GM21529 (cell line): ENCODE measurements at regions not wholly inside any gene's neighbourhood (a gene's known extent, or its start where the extent isn't known, plus 50 kb on each side); places are given as distances from the start of the nearest gene placed in this dataset.

ENCODE experiments used
- ATAC-seq: cut with Tn5 transposase; IDR thresholded peaks from one replicate; pipeline ENCODE4 v1.9.1; 2021; ENCODE audit not compliant: unreplicated experiment

- ATAC-seq: no peak
Observed at GRCh38 chr3:1036207-1036826, 56.5 kb upstream of the CNTN6 start.

DNA sequence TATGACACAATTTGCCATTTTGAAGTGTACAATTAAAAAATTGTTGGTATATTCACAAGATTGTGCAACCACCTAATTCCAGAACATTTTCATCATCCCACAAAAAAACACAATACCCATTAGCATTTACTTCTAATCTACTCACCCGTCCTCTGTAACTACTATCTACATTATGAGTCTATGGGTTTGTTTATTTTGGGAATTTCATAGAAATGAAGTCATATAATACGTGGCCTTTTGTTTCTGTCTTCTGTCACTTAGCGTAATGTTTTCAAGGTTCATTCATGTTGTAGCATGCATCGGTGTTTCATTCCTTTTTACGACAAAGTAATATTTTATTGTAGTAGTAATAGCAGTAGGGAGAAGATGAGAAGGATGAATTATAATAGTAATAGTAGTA is 55.2 kb upstream of the CNTN6 start:
- ATAC-seq: no peak
